Parathyroid adenoma (tissue), 2 donors: ENCODE measurements at regions not wholly inside any gene's neighbourhood (a gene's known extent, or its start where the extent isn't known, plus 50 kb on each side); places are given as distances from the start of the nearest gene placed in this dataset.

Source experiments
- H2AFZ ChIP-seq: fragments of 300-600 bp; sonication (generic); one replicate; pipeline ENCODE4 v1.7.0; 2017; ENCODE audit warnings: antibody characterized with exemption, mild to moderate bottlenecking
- H3K27ac ChIP-seq: fragments of 300-600 bp; sonication (generic); one replicate; pipeline ENCODE4 v1.7.0; 2017
- H3K27me3 ChIP-seq: fragments of 300-600 bp; sonication (generic); one replicate; pipeline ENCODE4 v1.7.0; 2017; ENCODE audit warnings: low read length; ENCODE audit not compliant: control insufficient read depth, insufficient read depth
- H3K36me3 ChIP-seq: fragments of 300-600 bp; sonication (generic); one replicate; pipeline ENCODE4 v1.7.0; 2017; ENCODE audit warnings: low read length; ENCODE audit not compliant: control insufficient read depth, insufficient read depth
- H3K4me1 ChIP-seq: fragments of 300-600 bp; sonication (generic); one replicate; pipeline ENCODE4 v1.7.0; 2017; ENCODE audit warnings: control low read depth
- H3K4me2 ChIP-seq: fragments of 300-600 bp; sonication (generic); one replicate; pipeline ENCODE4 v1.7.0; 2017; ENCODE audit warnings: low read length
- H3K4me3 ChIP-seq: fragments of 300-600 bp; sonication (generic); one replicate; pipeline ENCODE4 v1.7.0; 2017; ENCODE audit warnings: low read depth, low read length
- H3K79me2 ChIP-seq: fragments of 300-600 bp; sonication (generic); one replicate; pipeline ENCODE4 v1.7.0; 2017; ENCODE audit warnings: control low read depth
- H3K9ac ChIP-seq: fragments of 300-600 bp; sonication (generic); one replicate; pipeline ENCODE4 v1.7.0; 2017; ENCODE audit warnings: mild to moderate bottlenecking
- H3K9me3 ChIP-seq: fragments of 300-600 bp; sonication (generic); one replicate; pipeline ENCODE4 v1.7.0; 2017; ENCODE audit warnings: low read length; ENCODE audit not compliant: control insufficient read depth
- TF ChIP-seq, protein P1 (sequence below): fragments of 300-600 bp; sonication (generic); IDR thresholded peaks from one replicate; pipeline ENCODE4 v1.7.0; 2017; ENCODE audit warnings: antibody characterized with exemption, mild to moderate bottlenecking
- donor health status: primary hyperparathyroidism.

DNA sequence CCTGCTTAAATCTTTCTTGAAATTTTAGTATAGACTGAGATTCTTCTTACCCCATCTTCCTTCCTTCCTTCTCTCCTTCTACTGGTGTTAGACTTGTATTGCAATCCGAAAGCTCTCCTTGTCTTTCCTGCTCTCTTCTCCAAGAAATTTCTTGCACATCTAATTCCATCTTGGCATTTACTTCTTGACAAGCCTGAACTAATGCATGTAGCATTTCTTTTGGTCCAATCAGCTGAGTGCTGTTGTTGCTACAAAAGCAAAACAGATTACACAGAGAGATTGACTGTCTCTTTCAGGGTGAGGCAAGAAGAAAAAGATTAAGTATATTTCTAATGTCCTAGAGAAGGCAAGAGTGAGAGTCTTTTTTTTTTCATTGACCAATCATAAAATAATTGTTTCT is 51.6 kb upstream of the MAP1B start:
- no peaks in the 10 kb centered on the region for H3K4me1 ChIP-seq
- no peak overlapping the region for H3K4me3 ChIP-seq
- H3K9ac ChIP-seq = no peak overlapping the region
- no peaks in the 10 kb centered on the region for H3K79me2 ChIP-seq
- no peaks in the 10 kb centered on the region for H3K9me3 ChIP-seq
- no peaks in the 10 kb centered on the region for H3K36me3 ChIP-seq
- no peak overlapping the region for H3K4me2 ChIP-seq
- H3K27me3 ChIP-seq = no peaks in the 10 kb centered on the region
- TF ChIP-seq, protein P1, sequence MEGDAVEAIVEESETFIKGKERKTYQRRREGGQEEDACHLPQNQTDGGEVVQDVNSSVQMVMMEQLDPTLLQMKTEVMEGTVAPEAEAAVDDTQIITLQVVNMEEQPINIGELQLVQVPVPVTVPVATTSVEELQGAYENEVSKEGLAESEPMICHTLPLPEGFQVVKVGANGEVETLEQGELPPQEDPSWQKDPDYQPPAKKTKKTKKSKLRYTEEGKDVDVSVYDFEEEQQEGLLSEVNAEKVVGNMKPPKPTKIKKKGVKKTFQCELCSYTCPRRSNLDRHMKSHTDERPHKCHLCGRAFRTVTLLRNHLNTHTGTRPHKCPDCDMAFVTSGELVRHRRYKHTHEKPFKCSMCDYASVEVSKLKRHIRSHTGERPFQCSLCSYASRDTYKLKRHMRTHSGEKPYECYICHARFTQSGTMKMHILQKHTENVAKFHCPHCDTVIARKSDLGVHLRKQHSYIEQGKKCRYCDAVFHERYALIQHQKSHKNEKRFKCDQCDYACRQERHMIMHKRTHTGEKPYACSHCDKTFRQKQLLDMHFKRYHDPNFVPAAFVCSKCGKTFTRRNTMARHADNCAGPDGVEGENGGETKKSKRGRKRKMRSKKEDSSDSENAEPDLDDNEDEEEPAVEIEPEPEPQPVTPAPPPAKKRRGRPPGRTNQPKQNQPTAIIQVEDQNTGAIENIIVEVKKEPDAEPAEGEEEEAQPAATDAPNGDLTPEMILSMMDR = no peak
- H2AFZ ChIP-seq = no peak overlapping the region
- no peak overlapping the region for H3K27ac ChIP-seq
